HepG2 (cell line): ENCODE measurements at regions not wholly inside any gene's neighbourhood (a gene's known extent, or its start where the extent isn't known, plus 50 kb on each side); places are given as distances from the start of the nearest gene placed in this dataset.

Experiments
- ATAC-seq: fragments of 200-7000 bp; cut with Tn5 transposase; 3 replicates; pipeline ENCODE4 v1.9.1; 2020; ENCODE audit warnings: mild to moderate bottlenecking, moderate library complexity
- BruUV-seq: library from RNA; stranded (reverse); fragments of 400-500 nt; replicated peaks from 2 replicates; lab custom pipeline; 2021; lab: Mats Ljungman, UMichigan
- CTCF ChIA-PET: fragments of 300-600 bp; formaldehyde crosslinking; extraction: SDS; loops from one replicate; lab custom pipeline; 2021; ENCODE audit warnings: low total read pairs, inconsistent platforms, low intra/inter-chr PET ratio; lab: Yijun Ruan, JAX
- POLR2A ChIA-PET: fragments of 350-600 bp; sonication (Branson Sonifier 250); formaldehyde crosslinking; loops from one replicate; lab custom pipeline; 2020; ENCODE audit warnings: antibody characterized with exemption, inconsistent platforms; lab: Yijun Ruan, JAX
- DNase-seq: peaks from one replicate; pipeline ENCODE4 v3.0.0-alpha.2; 2015; ENCODE audit warnings: low spot score
- FAIRE-seq: peaks from 3 replicates; lab custom pipeline; 2011; peaks lifted over from hg19 to GRCh38; lab: Jason Lieb, UNC
- H2AFZ ChIP-seq: one replicate; pipeline ENCODE4 v1.6.1; 2011; ENCODE audit warnings: low read length, inconsistent platforms
- H3K27ac ChIP-seq: fragments of 300-600 bp; 3 replicates; pipeline ENCODE4 v1.8.0; 2011; ENCODE audit warnings: mixed run types, mild to moderate bottlenecking, mixed read lengths, low read length, inconsistent platforms; ENCODE audit not compliant: insufficient read depth; ENCODE audit errors: extremely low read length
- H3K27me3 ChIP-seq, 2 experiments: fragments of 200-600 bp in 1 of 2; 2 replicates in 1 of 2; 3 replicates in 1 of 2; pipeline versions ENCODE4 v1.6.0 to v1.8.0; 2011; ENCODE audit warnings: low read length in 2 of 2, mild to moderate bottlenecking in 2 of 2, moderate library complexity in 2 of 2, inconsistent platforms in 1 of 2; ENCODE audit not compliant: insufficient read depth in 2 of 2, control insufficient read depth in 1 of 2
- H3K36me3 ChIP-seq, 2 experiments: fragments of 200-600 bp in 1 of 2; replicated peaks in 1 of 2; 2 replicates in 1 of 2; 3 replicates in 1 of 2; pipeline versions ENCODE4 v1.5.1 to v1.8.0; 2011; ENCODE audit warnings: low read length in 2 of 2, inconsistent platforms in 1 of 2; ENCODE audit not compliant: insufficient read depth in 2 of 2, control insufficient read depth in 1 of 2
- H3K4me1 ChIP-seq: 2 replicates; pipeline ENCODE4 v1.5.1; 2012; ENCODE audit warnings: low read length, inconsistent platforms; ENCODE audit not compliant: insufficient read depth
- H3K4me2 ChIP-seq: 2 replicates; pipeline ENCODE4 v1.6.0; 2011; ENCODE audit warnings: low read depth, low read length, inconsistent platforms
- H3K4me3 ChIP-seq, 3 experiments: fragments of 200-600 bp in 1 of 3; sonication (generic), shearing (Covaris generic) in 1 of 3; replicated peaks in 1 of 3; 2 replicates each; pipeline ENCODE4 v1.5.1; 2011 to 2016; ENCODE audit warnings: low read length in 3 of 3, inconsistent platforms in 2 of 3, low read depth in 2 of 3, mild to moderate bottlenecking in 2 of 3, control low read depth in 1 of 3, mixed read lengths in 1 of 3; ENCODE audit not compliant: insufficient read depth in 1 of 3
- H3K79me2 ChIP-seq: one replicate; pipeline ENCODE4 v1.6.1; 2011; ENCODE audit warnings: low read length, inconsistent platforms; ENCODE audit not compliant: insufficient read depth
- H3K9ac ChIP-seq: 2 replicates; pipeline ENCODE4 v1.6.0; 2011; ENCODE audit warnings: mild to moderate bottlenecking, low read depth, low read length, inconsistent platforms; ENCODE audit not compliant: insufficient read depth
- H3K9me3 ChIP-seq: 2 replicates; pipeline ENCODE4 v1.5.1; 2012; ENCODE audit warnings: mild to moderate bottlenecking, low read length
- H4K20me1 ChIP-seq: 2 replicates; pipeline ENCODE4 v1.6.0; 2011; ENCODE audit warnings: inconsistent platforms, mild to moderate bottlenecking, low read length, moderate library complexity; ENCODE audit not compliant: insufficient read depth
- AGO2 ChIP-seq: fragments of 200-400 bp; formaldehyde crosslinking; optimal IDR thresholded peaks from 2 replicates; pipeline ENCODE3; 2017; ENCODE audit warnings: mild to moderate bottlenecking, low read depth, low read length, moderate library complexity
- ATAD3A ChIP-seq: sonication (generic); formaldehyde crosslinking; IDR thresholded peaks from 2 replicates; pipeline ENCODE4 v1.4.0; 2020; ENCODE audit warnings: missing genetic modification reagents
- CBX1 ChIP-seq: IDR thresholded peaks from one replicate; pipeline ENCODE4 v1.6.1; 2016; ENCODE audit warnings: antibody characterized with exemption, low read depth
- CCAR2 ChIP-seq: fragments of 200-400 bp; formaldehyde crosslinking; optimal IDR thresholded peaks from 2 replicates; pipeline ENCODE3; 2018; ENCODE audit warnings: low read depth, mild to moderate bottlenecking, low read length, moderate library complexity
- HDAC2 ChIP-seq: sonication (generic); formaldehyde crosslinking; IDR thresholded peaks from 2 replicates; pipeline ENCODE4 v1.4.0; 2020; ENCODE audit warnings: missing genetic modification reagents
- IKZF4 ChIP-seq: sonication (generic); formaldehyde crosslinking; IDR thresholded peaks from 2 replicates; pipeline ENCODE4 v1.5.1; 2020; ENCODE audit warnings: borderline replicate concordance, mild to moderate bottlenecking, low read depth, missing genetic modification reagents; ENCODE audit errors: not compliant biosample characterization
- JDP2 ChIP-seq: sonication (generic); formaldehyde crosslinking; IDR thresholded peaks from 2 replicates; pipeline ENCODE4 v1.8.1; 2022; ENCODE audit warnings: missing genetic modification reagents, borderline replicate concordance
- JUND ChIP-seq: sonication (generic); formaldehyde crosslinking; IDR thresholded peaks from 2 replicates; pipeline ENCODE4 v1.8.0; 2022; ENCODE audit warnings: mild to moderate bottlenecking, missing genetic modification reagents
- KDM2A ChIP-seq: sonication (generic); formaldehyde crosslinking; IDR thresholded peaks from 2 replicates; pipeline ENCODE4 v1.4.0; 2020; ENCODE audit warnings: low read depth, missing genetic modification reagents, borderline replicate concordance
- MAFK ChIP-seq, 2 experiments: IDR thresholded peaks in 1 of 2; conservative IDR thresholded peaks in 1 of 2; 2 replicates each; pipeline ENCODE4 v1.6.1; 2011; ENCODE audit warnings: improper control_type of control experiment in 2 of 2, low read length in 2 of 2
- MED8 ChIP-seq: sonication (generic); formaldehyde crosslinking; IDR thresholded peaks from 2 replicates; pipeline ENCODE4 v1.8.1; 2023; ENCODE audit warnings: mild to moderate bottlenecking, missing genetic modification reagents; ENCODE audit not compliant: insufficient replicate concordance
- MTA3 ChIP-seq: sonication (generic); formaldehyde crosslinking; IDR thresholded peaks from 2 replicates; pipeline ENCODE4 v1.4.0; 2020; ENCODE audit warnings: missing genetic modification reagents
- NCOA1 ChIP-seq: sonication (generic); formaldehyde crosslinking; IDR thresholded peaks from 2 replicates; pipeline ENCODE4 v1.9.0; 2021; ENCODE audit warnings: missing genetic modification reagents
- PATZ1 ChIP-seq: sonication (generic); formaldehyde crosslinking; IDR thresholded peaks from 2 replicates; pipeline ENCODE4 v1.4.0; 2020; ENCODE audit warnings: missing genetic modification reagents
- RCOR2 ChIP-seq: IDR thresholded peaks from 2 replicates; pipeline ENCODE4 v1.6.1; 2016; ENCODE audit warnings: missing biosample characterization, missing genetic modification reagents
- U2AF1 ChIP-seq: fragments of 200-400 bp; formaldehyde crosslinking; optimal IDR thresholded peaks from 2 replicates; pipeline ENCODE3; 2017; ENCODE audit warnings: mild to moderate bottlenecking, low read depth, low read length
- ZNF576 ChIP-seq: sonication (generic); formaldehyde crosslinking; IDR thresholded peaks from 2 replicates; pipeline ENCODE4 v1.4.0; 2020; ENCODE audit warnings: mild to moderate bottlenecking, missing genetic modification reagents
- ZNF839 ChIP-seq: sonication (generic); formaldehyde crosslinking; IDR thresholded peaks from 2 replicates; pipeline ENCODE4 v1.4.0; 2020; ENCODE audit warnings: missing genetic modification reagents, mild to moderate bottlenecking, borderline replicate concordance
- ZSCAN12 ChIP-seq: sonication (generic); formaldehyde crosslinking; IDR thresholded peaks from 2 replicates; pipeline ENCODE4 v1.9.0; 2021; ENCODE audit warnings: mild to moderate bottlenecking, missing genetic modification reagents
- ZSCAN9 ChIP-seq: IDR thresholded peaks from 2 replicates; pipeline ENCODE4 v1.6.1; 2016; ENCODE audit warnings: borderline replicate concordance
- WGBS: methylation state at CpG from one replicate; pipeline ENCODE4 v1.1.6; 2017; ENCODE audit warnings: low lambda C conversion rate; 5-methylcytosine and 5-hydroxymethylcytosine counted together
- in situ Hi-C: cut with HindIII; loops from 2 replicates; pipeline ENCODE4 v1.10.0; 2017; ENCODE audit warnings: low pct_unique_long_range_greater_than_20kb; ENCODE audit not compliant: extremely low pct_ligation_motif_present
- intact Hi-C: fragments of 100-400 bp; cut with micrococcal nuclease; formaldehyde crosslinking; loops from one replicate; pipeline ENCODE4 v1.10.0; 2022; ENCODE audit not compliant: unreplicated experiment

GRCh38 chr1:203986887-203987461 is 85.9 kb upstream of the SOX13 start:
- ATAC-seq (no peak), DNase-seq (no peak), FAIRE-seq (no peak)
- peaks cover 0 to 3% of the 10 kb centered on the region in 2 experiments; a peak in 2 of 5 replicates for H3K27me3 ChIP-seq
- H3K36me3 ChIP-seq = no peaks in the 10 kb centered on the region
- no peaks in the 10 kb centered on the region for H3K79me2 ChIP-seq
- no peaks in the 10 kb centered on the region for H3K4me1 ChIP-seq
- H2AFZ ChIP-seq = no peak overlapping the region
- no peak overlapping the region for H3K9ac ChIP-seq
- 31% methylated on average over 5 of the region's 5 CpGs for WGBS
- no peaks in the 10 kb centered on the region for H3K9me3 ChIP-seq
- TF ChIP-seq U2AF1 (no peak), RCOR2 (no peak), CCAR2 (no peak), JDP2 (CRISPR knock-in tag) (no peak), ZSCAN12 (CRISPR knock-in tag) (no peak), KDM2A (CRISPR knock-in tag) (no peak), MED8 (CRISPR knock-in tag) (no peak), ZSCAN9 (no peak)
- no TSS peak for BruUV-seq
- H3K4me3 ChIP-seq = no peak overlapping the region
- no peak overlapping the region for H3K27ac ChIP-seq
- intact Hi-C loops (no loop called here), in situ Hi-C loops (no loop called here)
- no peaks in the 10 kb centered on the region for H4K20me1 ChIP-seq
- H3K4me2 ChIP-seq = no peak overlapping the region
- ChIA-PET POLR2A (no interaction called here), CTCF (no interaction called here)

GRCh38 chr1:203990118-203990517 is 82.8 kb upstream of the SOX13 start:
- Histone ChIP-seq H3K4me1 (no peaks in the 10 kb centered on the region), H3K9me3 (no peaks in the 10 kb centered on the region), H4K20me1 (no peaks in the 10 kb centered on the region), H3K79me2 (no peaks in the 10 kb centered on the region), H2AFZ (no peak overlapping the region), H3K4me3 (no peak overlapping the region), H3K9ac (no peak overlapping the region), H3K4me2 (no peak overlapping the region), H3K27ac (no peak overlapping the region), H3K27me3 (peaks cover 0 to 3% of the 10 kb centered on the region in 2 experiments; a peak in 2 of 5 replicates), H3K36me3 (no peaks in the 10 kb centered on the region)
- 46% methylated on average over 6 of the region's 8 CpGs for WGBS
- FAIRE-seq (no peak), ATAC-seq (no peak), DNase-seq (no peak)
- intact Hi-C loops (no loop called here), in situ Hi-C loops (no loop called here)
- no TSS peak for BruUV-seq
- POLR2A ChIA-PET = no interaction called here
- TF ChIP-seq PATZ1 (no peak), CBX1 (no peak), IKZF4 (CRISPR knock-in tag) (no peak), JUND (CRISPR knock-in tag) (no peak), ZNF839 (CRISPR knock-in tag) (no peak), AGO2 (no peak), NCOA1 (CRISPR knock-in tag) (no peak), MTA3 (no peak), ZNF576 (CRISPR knock-in tag) (no peak), HDAC2 (no peak), ATAD3A (CRISPR knock-in tag) (no peak), MAFK (conservative IDR thresholded peaks at IDR 0.05 in 1 of 2, IDR thresholded peaks at IDR 0.05 in 1 of 2; ENCODE audit: low read length in 2 of 2) (no peak)
- CTCF ChIA-PET = no interaction called here
